HEK293T (cell line): ENCODE measurements at regions not wholly inside any gene's neighbourhood (a gene's known extent, or its start where the extent isn't known, plus 50 kb on each side); places are given as distances from the start of the nearest gene placed in this dataset.

Source experiments
- CTCF ChIA-PET: fragments of 350-600 bp; formaldehyde crosslinking; extraction: SDS; loops from one replicate; lab custom pipeline; 2021; ENCODE audit warnings: antibody characterized with exemption, inconsistent platforms; lab: Yijun Ruan, JAX
- POLR2A ChIA-PET: fragments of 350-600 bp; formaldehyde crosslinking; extraction: SDS; loops from one replicate; lab custom pipeline; 2020; ENCODE audit warnings: antibody characterized with exemption, inconsistent platforms; lab: Yijun Ruan, JAX
- DNase-seq: peaks from one replicate; pipeline ENCODE4 v3.0.0; 2012; ENCODE audit warnings: mixed read lengths; ENCODE audit errors: extremely low spot score
- ARNT ChIP-seq: fragments of 450-650 bp; IDR thresholded peaks from 2 replicates; pipeline ENCODE4 v1.6.1; 2017; ENCODE audit warnings: mild to moderate bottlenecking
- BHLHE40 ChIP-seq: fragments of 450-650 bp; IDR thresholded peaks from 2 replicates; pipeline ENCODE4 v1.6.1; 2016; ENCODE audit warnings: mild to moderate bottlenecking, moderate library complexity, borderline replicate concordance
- CTBP1 ChIP-seq: fragments of 450-650 bp; IDR thresholded peaks from 2 replicates; pipeline ENCODE4 v1.6.1; 2016; ENCODE audit warnings: borderline replicate concordance
- ELF4 ChIP-seq: fragments of 450-650 bp; IDR thresholded peaks from 2 replicates; pipeline ENCODE4 v1.6.1; 2017; ENCODE audit warnings: antibody characterized with exemption
- FOXA1 ChIP-seq: fragments of 450-650 bp; IDR thresholded peaks from 2 replicates; pipeline ENCODE4 v1.6.1; 2016; ENCODE audit warnings: mild to moderate bottlenecking
- FOXK2 ChIP-seq: fragments of 450-650 bp; IDR thresholded peaks from 2 replicates; pipeline ENCODE4 v1.6.1; 2016; ENCODE audit warnings: mild to moderate bottlenecking
- FOXM1 ChIP-seq: fragments of 450-650 bp; IDR thresholded peaks from 2 replicates; pipeline ENCODE4 v1.6.1; 2017; ENCODE audit warnings: mild to moderate bottlenecking, borderline replicate concordance
- HDGF ChIP-seq: fragments of 450-650 bp; IDR thresholded peaks from 2 replicates; pipeline ENCODE4 v1.6.1; 2017; ENCODE audit warnings: antibody characterized with exemption, borderline replicate concordance
- L3MBTL2 ChIP-seq: fragments of 450-650 bp; conservative IDR thresholded peaks from 2 replicates; pipeline ENCODE4 v1.6.1; 2016; ENCODE audit warnings: mild to moderate bottlenecking
- LEF1 ChIP-seq: fragments of 450-650 bp; IDR thresholded peaks from 2 replicates; pipeline ENCODE4 v1.6.1; 2017; ENCODE audit warnings: mild to moderate bottlenecking, borderline replicate concordance
- NFRKB ChIP-seq: fragments of 450-650 bp; IDR thresholded peaks from 2 replicates; pipeline ENCODE4 v1.6.1; 2016; ENCODE audit warnings: mild to moderate bottlenecking, moderate library complexity
- PKNOX1 ChIP-seq: fragments of 450-650 bp; IDR thresholded peaks from 2 replicates; pipeline ENCODE4 v1.6.1; 2016
- SP1 ChIP-seq: fragments of 450-650 bp; IDR thresholded peaks from 2 replicates; pipeline ENCODE4 v1.6.1; 2017
- SUZ12 ChIP-seq: fragments of 450-650 bp; IDR thresholded peaks from 2 replicates; pipeline ENCODE4 v1.6.1; 2016; ENCODE audit warnings: mild to moderate bottlenecking
- TARDBP ChIP-seq: fragments of 450-650 bp; IDR thresholded peaks from 2 replicates; pipeline ENCODE4 v1.6.1; 2016
- ZNF384 ChIP-seq: fragments of 450-650 bp; IDR thresholded peaks from 2 replicates; pipeline ENCODE4 v1.6.1; 2016

- ChIA-PET CTCF (no interaction called here), POLR2A (no interaction called here)
- TF ChIP-seq TARDBP (no peak), ZNF384 (no peak), NFRKB (no peak), FOXA1 (no peak), FOXK2 (no peak)
- DNase-seq = no peak
Observed at GRCh38 chr20:52346797-52347196, 155.2 kb upstream of the ZFP64 start.

DNA sequence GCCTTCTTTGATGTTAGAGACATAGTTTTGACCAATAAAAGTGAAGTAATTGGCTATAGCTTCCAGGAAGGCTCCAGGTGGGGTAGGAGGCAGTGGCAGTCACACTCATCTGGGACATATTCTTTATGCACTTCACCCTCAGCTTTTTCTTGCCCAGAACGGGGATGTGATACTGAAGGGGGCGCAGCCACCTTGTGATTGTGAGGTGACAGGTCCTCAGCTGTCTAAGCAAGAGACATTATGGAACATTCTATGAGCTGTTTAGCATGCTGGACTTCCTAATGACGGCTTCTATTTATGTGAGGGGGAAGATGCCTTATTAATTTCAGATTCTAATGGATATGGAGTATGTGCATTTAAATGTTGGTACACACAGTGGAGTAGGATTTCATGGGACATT, 151.3 kb upstream of the ZFP64 start:
- TF ChIP-seq ZNF384 = no peak
- no peak for TF ChIP-seq FOXK2
- TF ChIP-seq FOXM1 = no peak
- TF ChIP-seq ARNT = no peak
- no peak for TF ChIP-seq ELF4
- no peak for TF ChIP-seq CTBP1
- TF ChIP-seq FOXA1 = no peak
- CTCF ChIA-PET = no interaction called here

GRCh38 chr20:52340036-52340634, 148.6 kb upstream of the ZFP64 start:
- no peak for TF ChIP-seq FOXM1
- TF ChIP-seq CTBP1 = no peak
- TF ChIP-seq L3MBTL2 = no peak
- peak; percentile 21 for DNase-seq
- ChIA-PET POLR2A (no interaction called here), CTCF (no interaction called here)

More for the DNA sequence above, 151.3 kb upstream of the ZFP64 start:
- POLR2A ChIA-PET = no interaction called here
- no peak for DNase-seq

DNA sequence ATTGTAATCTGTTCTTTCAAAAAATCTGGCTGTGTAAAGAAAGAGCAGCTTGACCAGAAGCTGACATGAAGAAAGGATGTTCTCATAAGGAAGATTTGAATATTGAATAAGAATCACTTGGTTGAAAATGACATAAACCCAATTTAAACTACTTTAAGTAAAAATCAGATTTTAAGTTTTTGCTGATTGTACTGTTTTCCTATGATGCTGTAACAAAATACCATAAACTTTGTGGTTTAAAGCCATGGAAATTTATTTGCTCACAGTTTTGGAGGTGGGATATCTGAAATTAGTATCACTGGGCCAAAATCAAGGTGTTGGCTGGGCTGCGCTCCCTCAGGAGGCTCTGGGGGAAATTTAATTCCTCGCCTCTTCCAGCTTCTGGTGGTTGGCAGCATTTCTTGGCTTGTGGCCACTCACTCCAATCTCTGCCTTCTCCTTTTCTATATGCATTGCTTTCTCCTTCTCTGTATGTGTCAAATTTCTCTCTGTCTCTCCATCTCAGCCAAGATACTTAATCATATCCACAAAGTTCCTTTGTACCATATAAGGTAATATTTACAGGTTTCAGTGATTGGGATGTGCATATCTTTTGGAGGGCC, 141.2 kb upstream of the ZFP64 start:
- ChIA-PET CTCF (no interaction called here), POLR2A (no interaction called here)

DNA sequence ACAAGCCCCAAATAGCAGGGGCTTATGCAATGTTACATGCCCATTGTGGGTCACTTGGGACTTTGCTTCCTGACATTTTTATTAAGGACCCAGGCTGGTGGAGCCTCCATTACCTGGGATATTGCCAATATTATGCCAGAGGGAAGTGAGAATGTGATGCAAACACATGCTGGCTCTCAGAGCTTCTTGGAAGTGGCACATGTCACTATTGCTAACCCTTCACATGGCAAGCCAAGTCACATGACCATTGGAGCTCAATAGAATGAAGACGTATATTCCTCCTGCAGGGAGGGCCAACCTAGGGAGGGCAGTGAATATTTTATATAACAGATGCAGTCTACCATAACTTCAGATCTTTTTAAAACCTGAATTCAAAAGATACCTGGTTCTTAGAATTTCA, 140.7 kb upstream of the ZFP64 start:
- ChIA-PET CTCF (no interaction called here), POLR2A (no interaction called here)
- DNase-seq = no peak
- TF ChIP-seq L3MBTL2 = no peak
- no peak for TF ChIP-seq CTBP1
- TF ChIP-seq ARNT = no peak
- TF ChIP-seq SUZ12 = no peak
- no peak for TF ChIP-seq HDGF
- no peak for TF ChIP-seq FOXM1
- TF ChIP-seq FOXA1 = no peak
- TF ChIP-seq PKNOX1 = no peak
- TF ChIP-seq FOXK2 = no peak
- no peak for TF ChIP-seq BHLHE40
- no peak for TF ChIP-seq TARDBP
- no peak for TF ChIP-seq ZNF384
- TF ChIP-seq ELF4 = no peak
- no peak for TF ChIP-seq SP1
- no peak for TF ChIP-seq NFRKB
- TF ChIP-seq LEF1 = no peak

More for the DNA sequence above, 141.2 kb upstream of the ZFP64 start:
- no peak for DNase-seq
- no peak for TF ChIP-seq BHLHE40
- no peak for TF ChIP-seq FOXA1
- no peak for TF ChIP-seq NFRKB
- TF ChIP-seq SUZ12 = no peak
- TF ChIP-seq ZNF384 = no peak
- no peak for TF ChIP-seq FOXK2
- TF ChIP-seq SP1 = no peak
- no peak for TF ChIP-seq TARDBP
- no peak for TF ChIP-seq CTBP1
- no peak for TF ChIP-seq LEF1
- no peak for TF ChIP-seq HDGF
- TF ChIP-seq ELF4 = no peak
- no peak for TF ChIP-seq FOXM1
- TF ChIP-seq L3MBTL2 = no peak
- no peak for TF ChIP-seq PKNOX1

DNA sequence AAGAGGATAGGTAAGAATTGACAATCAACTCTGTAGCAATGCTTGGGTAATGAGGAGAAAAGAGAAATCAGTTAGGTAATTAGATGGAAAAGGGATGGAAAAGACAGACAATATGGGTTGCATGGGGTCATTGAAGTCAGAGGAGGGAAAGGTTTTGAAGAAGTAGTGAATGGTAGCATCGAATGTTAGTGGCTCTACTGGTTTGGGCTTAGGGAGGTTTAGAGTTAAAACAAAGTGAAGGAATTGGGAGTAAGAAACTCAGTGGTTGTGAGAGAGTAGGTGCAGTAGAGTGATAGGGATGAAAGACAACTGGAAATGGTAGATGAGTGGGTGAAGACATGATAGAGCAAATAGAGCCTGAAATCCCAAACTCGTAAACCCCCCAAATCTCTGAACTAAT, 140.1 kb upstream of the ZFP64 start:
- DNase-seq = no peak
- TF ChIP-seq LEF1 (no peak), FOXM1 (no peak), L3MBTL2 (no peak), TARDBP (no peak), CTBP1 (no peak), BHLHE40 (no peak), NFRKB (no peak), HDGF (no peak), FOXA1 (no peak), PKNOX1 (no peak), ELF4 (no peak), FOXK2 (no peak), SUZ12 (no peak), SP1 (no peak), ARNT (no peak), ZNF384 (no peak)
- ChIA-PET POLR2A (no interaction called here), CTCF (no interaction called here)
